D721Med (cell line): ENCODE measurements at regions not wholly inside any gene's neighbourhood (a gene's known extent, or its start where the extent isn't known, plus 50 kb on each side); places are given as distances from the start of the nearest gene placed in this dataset.

Source experiments
- DNase-seq: peaks from one replicate; pipeline ENCODE4 v3.0.0; 2011; ENCODE audit warnings: low spot score; ENCODE audit not compliant: insufficient read length
- FAIRE-seq: peaks from 2 replicates; lab custom pipeline; 2011; peaks lifted over from hg19 to GRCh38; lab: Jason Lieb, UNC
- CTCF ChIP-seq: IDR thresholded peaks from 2 replicates; pipeline ENCODE4 v1.5.1; 2012; ENCODE audit warnings: mild to moderate bottlenecking, control low read depth; ENCODE audit not compliant: insufficient read depth; ENCODE audit errors: missing control alignments

- DNase-seq (no peak), FAIRE-seq (no peak)
- TF ChIP-seq CTCF, result no peak
Measured at GRCh38 chr7:104963991-104964385, 50.0 kb upstream of the KMT2E start.
